ENCODE measurements at regions not wholly inside any gene's neighbourhood (a gene's known extent, or its start where the extent isn't known, plus 50 kb on each side); places are given as distances from the start of the nearest gene placed in this dataset.

- H3K9me3 ChIP-seq (ENCODE audit: insufficient read depth, low read depth) = no peaks in the 10 kb centered on the region
- no peak for TF ChIP-seq EZH2 (IDR thresholded peaks at IDR 0.05; ENCODE audit: low read depth)
- no peak for TF ChIP-seq CTCF (conservative IDR thresholded peaks at IDR 0.05)
- intact Hi-C loops (cut with micrococcal nuclease; ENCODE audit: unreplicated experiment) = no loop called here
- CTCF ChIA-PET = no interaction called here
- no peak overlapping the region for H3K4me2 ChIP-seq
- H3K36me3 ChIP-seq (ENCODE audit: low read depth) = no peaks in the 10 kb centered on the region
- no TSS peak for BruUV-seq (replicated peaks)
- H2AFZ ChIP-seq = no peak overlapping the region
- H3K27ac ChIP-seq = no peak overlapping the region
- no peak for DNase-seq
- POLR2A ChIA-PET (ENCODE audit: unreplicated experiment) = no interaction called here
- no peak overlapping the region for H3K4me3 ChIP-seq
- no peaks in the 10 kb centered on the region for H3F3A ChIP-seq (ENCODE audit: insufficient read depth, low read depth)
- no peaks in the 10 kb centered on the region for H3K27me3 ChIP-seq (ENCODE audit: insufficient read depth, low read depth)
- no peaks in the 10 kb centered on the region for H4K20me1 ChIP-seq (ENCODE audit: insufficient read depth)
- no peaks in the 10 kb centered on the region for H3K79me2 ChIP-seq (ENCODE audit: low read depth)
- no peaks in the 10 kb centered on the region for H3K4me1 ChIP-seq (replicated peaks; ENCODE audit: insufficient read depth)
- H3K9me2 ChIP-seq (ENCODE audit: insufficient read depth) = no peaks in the 10 kb centered on the region
Measured at GRCh38 chr1:166544561-166544960, 294.7 kb upstream of the POGK start.

GRCh38 chr1:166552706-166553105 is 286.6 kb upstream of the POGK start:
- ChIA-PET CTCF (no interaction called here), POLR2A (ENCODE audit: unreplicated experiment) (no interaction called here)
- BruUV-seq (replicated peaks) = no TSS peak
- no peak overlapping the region for H3K4me2 ChIP-seq
- no peaks in the 10 kb centered on the region for H3K36me3 ChIP-seq (ENCODE audit: low read depth)
- H3K9me3 ChIP-seq (ENCODE audit: insufficient read depth, low read depth) = no peaks in the 10 kb centered on the region
- intact Hi-C loops (cut with micrococcal nuclease; ENCODE audit: unreplicated experiment) = no loop called here
- H3K9me2 ChIP-seq (ENCODE audit: insufficient read depth) = no peaks in the 10 kb centered on the region
- H3K79me2 ChIP-seq (ENCODE audit: low read depth) = no peaks in the 10 kb centered on the region
- no peak overlapping the region for H3K4me3 ChIP-seq
- H3F3A ChIP-seq (ENCODE audit: insufficient read depth, low read depth) = no peaks in the 10 kb centered on the region
- H3K27me3 ChIP-seq (ENCODE audit: insufficient read depth, low read depth) = no peaks in the 10 kb centered on the region
- no peaks in the 10 kb centered on the region for H3K4me1 ChIP-seq (replicated peaks; ENCODE audit: insufficient read depth)
- no peak overlapping the region for H2AFZ ChIP-seq
- H4K20me1 ChIP-seq (ENCODE audit: insufficient read depth) = no peaks in the 10 kb centered on the region
- TF ChIP-seq EZH2 (IDR thresholded peaks at IDR 0.05; ENCODE audit: low read depth) = no peak
- no peak for TF ChIP-seq CTCF (conservative IDR thresholded peaks at IDR 0.05)
- no peak overlapping the region for H3K27ac ChIP-seq
- no peak for DNase-seq

- intact Hi-C loops (cut with micrococcal nuclease; ENCODE audit: unreplicated experiment) = no loop called here
- no peaks in the 10 kb centered on the region; the same call in 1 of the 2 replicates for H3K9me3 ChIP-seq (ENCODE audit: insufficient read depth, low read depth)
- H2AFZ ChIP-seq = no peak overlapping the region
- no peak for TF ChIP-seq EZH2 (IDR thresholded peaks at IDR 0.05; ENCODE audit: low read depth)
- TF ChIP-seq CTCF (conservative IDR thresholded peaks at IDR 0.05) = no peak
- H3F3A ChIP-seq (ENCODE audit: insufficient read depth, low read depth) = no peaks in the 10 kb centered on the region
- no peak overlapping the region for H3K4me3 ChIP-seq
- no peak for DNase-seq
- H3K27ac ChIP-seq = no peak overlapping the region
- BruUV-seq (replicated peaks) = no TSS peak
- no peaks in the 10 kb centered on the region for H3K36me3 ChIP-seq (ENCODE audit: low read depth)
- no peaks in the 10 kb centered on the region for H3K79me2 ChIP-seq (ENCODE audit: low read depth)
- H3K4me1 ChIP-seq (replicated peaks; ENCODE audit: insufficient read depth) = no peaks in the 10 kb centered on the region
- no peaks in the 10 kb centered on the region for H4K20me1 ChIP-seq (ENCODE audit: insufficient read depth)
- no peaks in the 10 kb centered on the region for H3K9me2 ChIP-seq (ENCODE audit: insufficient read depth)
- CTCF ChIA-PET = no interaction called here
- H3K27me3 ChIP-seq (ENCODE audit: insufficient read depth, low read depth) = peaks cover 8% of the 10 kb centered on the region; the same call in 1 of the 2 replicates
- POLR2A ChIA-PET (ENCODE audit: unreplicated experiment) = no interaction called here
- H3K4me2 ChIP-seq = no peak overlapping the region
Measured at GRCh38 chr1:166570954-166571353, 268.3 kb upstream of the POGK start.
